ENCODE measurements at regions not wholly inside any gene's neighbourhood (a gene's known extent, or its start where the extent isn't known, plus 50 kb on each side); places are given as distances from the start of the nearest gene placed in this dataset.
A peak's percentile ranks its signal among the peaks of the same experiment; 100 is the strongest.

DNA sequence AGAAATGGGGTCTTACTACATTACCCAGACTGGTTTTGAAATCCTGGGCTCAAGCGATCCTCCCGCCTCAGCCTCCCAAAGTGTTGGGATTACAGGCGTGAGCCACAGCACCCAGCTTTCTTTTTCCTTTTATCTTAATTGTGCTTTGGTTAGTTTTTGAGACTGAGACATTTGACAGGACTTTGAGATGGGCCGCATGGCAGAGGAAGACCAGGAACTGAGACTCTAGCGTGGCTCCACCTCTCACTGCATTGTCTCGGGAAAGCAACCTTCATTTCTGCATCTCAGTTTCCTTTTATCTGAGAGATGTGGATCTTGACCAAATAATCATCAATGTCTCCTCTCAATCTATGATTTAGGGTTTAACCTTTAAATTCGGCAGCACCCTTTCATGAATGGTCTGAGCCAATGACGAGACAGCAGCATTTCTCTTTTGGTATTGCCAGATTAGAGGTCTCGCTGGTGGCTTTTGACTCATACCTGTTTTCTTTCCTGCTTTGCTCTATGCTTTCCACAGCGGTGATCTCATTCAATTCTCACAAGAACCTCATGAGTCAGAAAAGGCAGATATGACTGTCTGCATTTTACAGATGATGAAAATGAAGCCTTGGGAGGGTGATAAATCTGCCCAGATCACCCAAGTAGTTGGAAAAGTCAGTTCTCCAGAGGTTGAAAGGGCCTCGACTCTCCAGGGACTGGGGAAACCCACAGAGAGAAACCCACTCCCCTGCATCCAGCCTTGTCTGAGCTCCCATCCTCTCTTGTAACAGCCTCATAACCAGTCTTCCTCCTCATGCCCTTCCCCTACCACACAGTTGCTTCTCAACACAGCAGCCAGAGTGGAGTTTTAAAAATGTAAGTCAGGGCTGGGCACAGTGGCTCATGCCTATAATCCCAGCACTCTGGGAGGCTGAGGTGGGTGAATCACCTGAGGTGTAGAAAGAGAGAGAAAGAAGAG, 84.8 kb upstream of the FOXB1 start:
- H3K27me3 ChIP-seq: no peaks in the 10 kb centered on the region
- WGBS, 2 donors: 81 to 86% methylated on average over 11 of the region's 11 CpGs
- DNase-seq: no peak
- no peaks in the 10 kb centered on the region for H3K9me3 ChIP-seq
- no peak overlapping the region for H3K4me3 ChIP-seq
- ATAC-seq (ENCODE audit: low FRiP score in 2 of 2): no peak
- TF ChIP-seq POLR2AphosphoS5 (IDR thresholded peaks at IDR 0.05) (no peak), EP300 (IDR thresholded peaks at IDR 0.05) (no peak), POLR2A (IDR thresholded peaks at IDR 0.05) (no peak)
- TF ChIP-seq, protein P1, sequence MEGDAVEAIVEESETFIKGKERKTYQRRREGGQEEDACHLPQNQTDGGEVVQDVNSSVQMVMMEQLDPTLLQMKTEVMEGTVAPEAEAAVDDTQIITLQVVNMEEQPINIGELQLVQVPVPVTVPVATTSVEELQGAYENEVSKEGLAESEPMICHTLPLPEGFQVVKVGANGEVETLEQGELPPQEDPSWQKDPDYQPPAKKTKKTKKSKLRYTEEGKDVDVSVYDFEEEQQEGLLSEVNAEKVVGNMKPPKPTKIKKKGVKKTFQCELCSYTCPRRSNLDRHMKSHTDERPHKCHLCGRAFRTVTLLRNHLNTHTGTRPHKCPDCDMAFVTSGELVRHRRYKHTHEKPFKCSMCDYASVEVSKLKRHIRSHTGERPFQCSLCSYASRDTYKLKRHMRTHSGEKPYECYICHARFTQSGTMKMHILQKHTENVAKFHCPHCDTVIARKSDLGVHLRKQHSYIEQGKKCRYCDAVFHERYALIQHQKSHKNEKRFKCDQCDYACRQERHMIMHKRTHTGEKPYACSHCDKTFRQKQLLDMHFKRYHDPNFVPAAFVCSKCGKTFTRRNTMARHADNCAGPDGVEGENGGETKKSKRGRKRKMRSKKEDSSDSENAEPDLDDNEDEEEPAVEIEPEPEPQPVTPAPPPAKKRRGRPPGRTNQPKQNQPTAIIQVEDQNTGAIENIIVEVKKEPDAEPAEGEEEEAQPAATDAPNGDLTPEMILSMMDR (IDR thresholded peaks at IDR 0.05): no peak
- H3K27ac ChIP-seq: no peak overlapping the region
- no peaks in the 10 kb centered on the region for H3K4me1 ChIP-seq
- H3K36me3 ChIP-seq: no peaks in the 10 kb centered on the region

DNA sequence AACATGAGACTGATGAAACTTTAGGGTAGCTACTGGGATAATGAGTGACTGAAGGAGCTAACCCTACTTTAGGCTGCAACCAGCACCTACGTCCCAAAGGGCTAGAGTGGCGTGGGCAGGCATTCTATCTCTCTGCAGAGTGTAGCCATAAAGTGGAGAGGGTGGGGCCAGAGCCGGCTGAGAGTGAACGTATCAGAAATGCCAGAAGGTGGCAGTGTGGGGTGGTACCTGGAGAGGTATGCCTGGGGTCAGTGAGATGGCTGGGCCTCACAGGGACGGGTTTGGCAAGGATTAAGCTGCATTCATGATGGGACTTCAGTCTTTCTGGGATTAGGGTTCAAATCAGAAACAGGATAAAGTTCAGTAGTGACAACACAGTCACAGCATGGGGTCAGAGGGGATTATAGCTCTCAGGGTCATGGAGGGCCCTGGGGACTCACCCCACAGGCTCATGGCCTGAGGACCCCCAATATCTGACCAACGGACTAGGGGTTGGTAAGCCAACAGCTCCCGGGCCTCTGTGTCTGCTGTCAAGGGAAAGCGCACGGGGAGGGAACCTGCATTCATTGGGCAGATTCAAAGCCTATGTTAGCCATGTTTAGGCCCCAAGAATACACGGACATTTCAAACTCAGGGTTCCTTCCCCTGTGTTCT, 86.5 kb upstream of the FOXB1 start:
- 38 to 39% methylated on average over 10 of the region's 10 CpGs for WGBS, 2 donors
- ATAC-seq (ENCODE audit: low FRiP score in 2 of 2): peak; percentile 62 to 88
- peak in 1 of 2 donors; percentile 58 for DNase-seq
- Histone ChIP-seq H3K4me1 (no peaks in the 10 kb centered on the region), H3K4me3 (no peak overlapping the region), H3K27me3 (no peaks in the 10 kb centered on the region), H3K9me3 (no peaks in the 10 kb centered on the region), H3K36me3 (no peaks in the 10 kb centered on the region), H3K27ac (no peak overlapping the region)
- no peak for TF ChIP-seq POLR2AphosphoS5 (IDR thresholded peaks at IDR 0.05)
- TF ChIP-seq, protein P1 (IDR thresholded peaks at IDR 0.05): peak; percentile 17 to 61 (median 44)

DNA sequence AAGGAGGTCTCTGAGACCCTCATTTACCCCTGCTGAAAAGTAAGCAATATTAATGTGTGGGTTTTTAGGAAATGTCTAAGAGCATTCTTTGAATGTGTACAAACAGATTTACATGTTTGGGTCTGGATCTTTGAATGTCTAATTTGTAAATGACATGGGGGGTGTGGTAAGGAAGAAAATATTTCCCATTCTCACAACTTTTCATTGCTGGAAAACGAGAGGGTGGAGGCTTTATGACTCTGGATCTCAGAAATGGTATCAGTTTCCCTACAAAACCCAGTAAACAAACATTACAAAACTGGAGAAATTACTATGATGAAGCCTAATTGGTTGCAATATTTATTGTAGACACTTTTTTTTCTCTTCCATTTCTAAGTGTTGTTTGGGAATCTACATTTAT, 98.1 kb upstream of the FOXB1 start:
- peaks cover 0 to 4% (median 0%) of the 10 kb centered on the region in 4 donors for H3K4me1 ChIP-seq
- TF ChIP-seq, protein P1 (IDR thresholded peaks at IDR 0.05): no peak
- TF ChIP-seq POLR2AphosphoS5 (IDR thresholded peaks at IDR 0.05) (no peak), EP300 (IDR thresholded peaks at IDR 0.05) (no peak), POLR2A (IDR thresholded peaks at IDR 0.05) (no peak)
- no peak overlapping the region for H3K4me3 ChIP-seq
- ATAC-seq (ENCODE audit: low FRiP score in 2 of 2): no peak
- H3K36me3 ChIP-seq: no peaks in the 10 kb centered on the region
- 45 to 63% methylated on average over 1 of the region's 1 CpG for WGBS, 2 donors
- H3K27ac ChIP-seq: no peak overlapping the region
- DNase-seq: no peak
- no peaks in the 10 kb centered on the region for H3K9me3 ChIP-seq
- no peaks in the 10 kb centered on the region for H3K27me3 ChIP-seq

DNA sequence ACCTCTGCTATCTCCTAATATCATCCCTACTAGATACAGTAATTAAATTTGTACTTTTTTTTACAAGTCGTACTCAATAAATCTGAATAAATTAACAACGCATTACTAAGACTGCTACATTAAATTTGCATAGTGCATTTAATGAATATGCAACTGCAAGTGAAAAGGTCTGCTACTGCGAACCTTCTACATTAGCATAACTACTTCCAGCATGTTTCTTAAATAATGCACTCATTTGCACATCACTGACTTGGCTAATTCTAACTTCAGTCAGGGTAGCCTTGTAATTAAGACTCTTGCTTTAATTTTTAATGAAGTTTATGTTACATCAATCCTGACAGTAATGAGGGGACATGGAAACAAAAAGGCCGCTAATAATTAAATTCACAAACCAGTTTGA, 98.9 kb upstream of the FOXB1 start:
- Histone ChIP-seq H3K4me1 (peaks cover 0 to 4% (median 0%) of the 10 kb centered on the region in 4 donors), H3K27me3 (no peaks in the 10 kb centered on the region), H3K36me3 (no peaks in the 10 kb centered on the region), H3K27ac (no peak overlapping the region), H3K4me3 (no peak overlapping the region), H3K9me3 (no peaks in the 10 kb centered on the region)
- WGBS, 2 donors: 45 to 54% methylated on average over 4 of the region's 4 CpGs
- ATAC-seq (ENCODE audit: low FRiP score in 2 of 2): no peak
- TF ChIP-seq POLR2A (IDR thresholded peaks at IDR 0.05) (no peak), POLR2AphosphoS5 (IDR thresholded peaks at IDR 0.05) (no peak), EP300 (IDR thresholded peaks at IDR 0.05) (no peak)
- TF ChIP-seq, protein P1 (IDR thresholded peaks at IDR 0.05): no peak
- no peak for DNase-seq
